ES-I3 (cell line): ENCODE measurements at regions not wholly inside any gene's neighbourhood (a gene's known extent, or its start where the extent isn't known, plus 50 kb on each side); places are given as distances from the start of the nearest gene placed in this dataset.

Experiments
- H3K36me3 ChIP-seq: 2 replicates; pipeline ENCODE4 v1.6.1; 2013; ENCODE audit warnings: mild to moderate bottlenecking, low read length, control low read depth, moderate library complexity; ENCODE audit not compliant: insufficient read depth
- H3K4me1 ChIP-seq: 2 replicates; pipeline ENCODE4 v1.6.1; 2013; ENCODE audit warnings: mild to moderate bottlenecking, control low read depth, low read length; ENCODE audit not compliant: insufficient read depth
- H3K9ac ChIP-seq: 2 replicates; pipeline ENCODE4 v1.6.1; 2013; ENCODE audit warnings: low read depth, mild to moderate bottlenecking, low read length, moderate library complexity
- H3K9me3 ChIP-seq: 2 replicates; pipeline ENCODE4 v1.6.1; 2013; ENCODE audit warnings: mild to moderate bottlenecking, low read length, moderate library complexity; ENCODE audit not compliant: control insufficient read depth, insufficient read depth

GRCh38 chr12:46492471-46493085 is 120.0 kb upstream of the SLC38A2 start:
- H3K4me1 ChIP-seq, result peaks cover 27% of the 10 kb centered on the region

DNA sequence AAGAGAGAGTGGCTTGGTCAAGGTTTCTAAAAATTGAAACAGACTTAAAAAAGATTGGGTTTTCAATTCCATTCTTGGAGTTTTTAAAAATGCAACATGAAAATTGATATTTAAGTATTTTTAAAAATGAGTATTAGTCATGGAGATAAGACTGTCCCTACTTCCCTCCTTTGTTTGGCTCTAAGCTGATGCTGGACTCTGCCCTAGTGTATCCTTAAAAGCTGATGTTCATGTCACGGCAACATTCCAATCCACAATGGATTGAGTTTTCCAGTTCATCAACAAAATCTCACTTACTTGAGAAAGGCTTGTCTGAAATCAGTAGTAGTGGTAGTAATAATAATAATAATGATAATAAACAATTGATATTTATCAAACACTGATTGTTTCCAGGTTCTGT is 119.0 kb upstream of the SLC38A2 start:
- Histone ChIP-seq H3K9ac (no peak overlapping the region), H3K9me3 (no peaks in the 10 kb centered on the region), H3K36me3 (no peaks in the 10 kb centered on the region), H3K4me1 (peaks cover 27% of the 10 kb centered on the region)

More at GRCh38 chr12:46492471-46493085, 120.0 kb upstream of the SLC38A2 start:
- H3K36me3 ChIP-seq, result no peaks in the 10 kb centered on the region
- H3K9me3 ChIP-seq, result no peaks in the 10 kb centered on the region
- H3K9ac ChIP-seq, result no peak overlapping the region

GRCh38 chr12:46490635-46491034 is 118.1 kb upstream of the SLC38A2 start:
- Histone ChIP-seq H3K36me3 (no peaks in the 10 kb centered on the region), H3K9ac (no peak overlapping the region), H3K9me3 (no peaks in the 10 kb centered on the region; the same call in 1 of the 2 replicates), H3K4me1 (peaks cover 27% of the 10 kb centered on the region)

DNA sequence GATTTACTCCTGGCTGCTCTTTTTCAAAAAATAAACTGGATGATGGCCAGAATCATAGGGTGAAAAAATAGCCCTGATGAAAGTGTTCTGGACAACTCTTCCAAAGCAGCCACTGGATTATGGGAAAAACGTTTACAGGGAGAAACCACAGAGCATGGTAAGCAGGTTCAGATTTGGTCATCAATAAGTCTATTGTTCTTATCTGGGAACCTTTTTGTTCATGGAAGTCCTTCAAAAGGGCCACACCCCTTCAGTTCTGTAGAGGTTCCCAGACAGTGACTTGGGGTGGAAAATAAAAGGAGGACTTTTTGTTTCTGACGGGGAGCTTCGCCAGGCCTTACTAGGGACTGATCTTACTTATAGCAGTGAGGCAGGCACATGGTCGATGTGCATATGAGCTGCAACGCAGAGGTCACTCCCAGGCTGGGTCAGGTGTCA is 117.4 kb upstream of the SLC38A2 start:
- Histone ChIP-seq H3K36me3 (no peaks in the 10 kb centered on the region), H3K4me1 (peaks cover 26% of the 10 kb centered on the region), H3K9me3 (no peaks in the 10 kb centered on the region; the same call in 1 of the 2 replicates), H3K9ac (no peak overlapping the region)

DNA sequence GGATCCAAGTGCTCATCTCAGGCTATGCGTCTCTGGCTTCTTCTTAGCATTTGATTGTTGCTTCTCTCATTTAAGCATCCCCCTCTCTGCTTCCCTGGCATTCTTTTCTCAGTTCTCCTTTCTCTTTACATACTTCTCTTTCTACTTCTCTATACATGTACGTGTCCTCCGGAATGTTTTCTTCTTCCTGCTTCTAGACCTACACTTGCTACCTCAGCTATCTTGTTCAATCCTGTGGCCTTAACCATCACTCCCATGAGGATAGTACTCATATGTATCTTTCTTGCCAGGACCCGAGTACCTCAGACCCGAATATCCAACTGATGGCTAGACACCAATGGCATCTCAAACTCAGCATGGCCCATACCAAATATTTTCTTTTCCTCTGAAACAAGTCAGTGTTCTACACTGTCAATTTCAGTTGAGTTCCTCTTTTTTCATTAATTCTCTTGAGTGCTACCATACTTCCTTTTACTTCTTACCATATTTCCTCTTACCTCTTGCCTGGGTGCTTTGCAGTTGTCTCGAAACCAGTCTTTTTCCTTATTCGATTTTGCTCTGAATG is 115.1 kb upstream of the SLC38A2 start:
- Histone ChIP-seq H3K9ac (no peak overlapping the region), H3K36me3 (no peaks in the 10 kb centered on the region), H3K9me3 (no peaks in the 10 kb centered on the region; the same call in 1 of the 2 replicates), H3K4me1 (peaks cover 19% of the 10 kb centered on the region)

DNA sequence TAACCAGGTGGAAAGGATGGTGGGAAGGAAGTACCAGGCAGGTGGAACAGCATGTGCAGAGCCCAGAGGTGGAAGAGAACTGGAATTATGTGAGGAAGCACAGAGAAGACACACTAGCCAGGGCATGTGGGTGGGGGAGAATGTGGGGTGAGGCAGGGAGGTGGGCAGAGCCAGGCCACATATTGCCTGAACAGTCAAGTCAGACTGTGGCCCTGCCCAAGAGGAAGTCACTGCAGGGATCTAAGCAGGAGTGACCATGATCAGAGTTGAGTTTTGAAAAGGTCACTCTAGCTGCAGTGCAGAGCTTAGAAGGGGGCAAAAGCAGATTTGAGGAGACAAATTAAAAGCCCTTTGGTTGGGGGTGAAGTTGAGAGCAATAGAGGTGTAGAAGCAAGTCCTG is 114.0 kb upstream of the SLC38A2 start:
- H3K9ac ChIP-seq, result no peak overlapping the region
- H3K36me3 ChIP-seq, result no peaks in the 10 kb centered on the region
- H3K4me1 ChIP-seq, result peaks cover 12% of the 10 kb centered on the region
- H3K9me3 ChIP-seq, result no peaks in the 10 kb centered on the region; the same call in 1 of the 2 replicates

GRCh38 chr12:46485853-46486252 is 113.3 kb upstream of the SLC38A2 start:
- Histone ChIP-seq H3K4me1 (peaks cover 12% of the 10 kb centered on the region), H3K9me3 (no peaks in the 10 kb centered on the region; the same call in 1 of the 2 replicates), H3K9ac (no peak overlapping the region), H3K36me3 (no peaks in the 10 kb centered on the region)

GRCh38 chr12:46484396-46485061 is 112.0 kb upstream of the SLC38A2 start:
- Histone ChIP-seq H3K9me3 (no peaks in the 10 kb centered on the region; the same call in 1 of the 2 replicates), H3K4me1 (peaks cover 12% of the 10 kb centered on the region), H3K9ac (no peak overlapping the region), H3K36me3 (no peaks in the 10 kb centered on the region)

- peaks cover 12% of the 10 kb centered on the region for H3K4me1 ChIP-seq
- no peak overlapping the region for H3K9ac ChIP-seq
- H3K9me3 ChIP-seq, result no peaks in the 10 kb centered on the region; the same call in 1 of the 2 replicates
- H3K36me3 ChIP-seq, result no peaks in the 10 kb centered on the region
Measured at GRCh38 chr12:46483572-46484395, 111.2 kb upstream of the SLC38A2 start.

DNA sequence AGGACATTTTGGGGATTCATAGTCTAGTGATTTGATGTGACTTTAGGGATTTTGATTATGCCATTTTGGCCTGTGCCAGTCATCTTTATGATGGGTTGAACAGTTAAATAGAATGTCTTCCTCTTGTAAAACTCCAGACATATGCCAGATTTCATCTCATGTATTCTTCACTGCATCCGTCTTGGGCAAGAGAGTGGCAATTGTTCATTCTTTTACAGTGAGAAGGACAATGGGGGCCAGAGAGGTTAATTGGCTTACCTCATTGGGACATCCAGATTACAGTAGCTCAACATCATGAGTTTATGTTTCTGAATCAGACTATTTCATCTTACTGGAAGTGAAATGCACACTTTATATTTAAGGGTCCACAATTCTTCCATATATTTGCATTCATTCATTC is 108.2 kb upstream of the SLC38A2 start:
- Histone ChIP-seq H3K9ac (no peak overlapping the region), H3K9me3 (no peaks in the 10 kb centered on the region), H3K36me3 (no peaks in the 10 kb centered on the region), H3K4me1 (peaks cover 12% of the 10 kb centered on the region)

DNA sequence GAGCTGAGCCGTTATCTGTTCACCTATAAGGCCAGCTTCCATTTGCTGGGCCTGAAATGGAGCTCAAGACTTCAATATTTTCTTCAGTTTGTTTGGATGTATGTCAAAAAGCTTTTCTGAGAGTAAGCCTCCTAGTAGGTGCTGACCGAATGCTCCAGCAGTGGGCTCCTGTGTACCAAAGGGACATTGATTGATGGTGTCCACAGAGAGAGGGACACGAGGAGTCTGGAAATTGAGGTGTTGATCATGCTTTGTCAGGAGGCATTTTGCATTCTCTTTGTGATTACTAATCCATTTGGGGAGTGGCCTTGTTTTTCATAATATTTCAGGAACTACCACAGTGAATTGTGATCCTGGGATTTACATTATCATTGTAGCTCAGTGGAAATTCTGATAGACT is 107.7 kb upstream of the SLC38A2 start:
- H3K9ac ChIP-seq, result no peak overlapping the region
- peaks cover 12% of the 10 kb centered on the region for H3K4me1 ChIP-seq
- H3K36me3 ChIP-seq, result no peaks in the 10 kb centered on the region
- H3K9me3 ChIP-seq, result no peaks in the 10 kb centered on the region

DNA sequence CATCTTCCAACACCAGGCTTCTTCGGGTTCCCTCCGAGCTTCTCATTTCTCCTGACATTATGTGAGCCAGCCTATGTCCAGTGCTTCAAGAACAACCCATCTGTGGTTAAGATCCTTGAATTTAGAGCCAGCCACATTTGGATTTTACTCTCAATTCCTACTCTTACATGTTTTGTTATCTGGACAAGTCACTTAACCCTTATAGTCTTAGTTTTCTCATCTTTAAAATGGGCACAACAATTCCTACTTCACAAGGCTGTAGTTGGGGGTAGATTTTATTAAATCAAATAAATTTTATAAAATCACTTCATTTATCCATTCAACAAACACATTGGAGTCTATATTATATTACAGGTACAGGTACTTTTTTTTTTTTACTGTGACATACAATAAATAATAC is 105.5 kb upstream of the SLC38A2 start:
- H3K9ac ChIP-seq, result no peak overlapping the region
- peaks cover 11% of the 10 kb centered on the region for H3K4me1 ChIP-seq
- H3K9me3 ChIP-seq, result no peaks in the 10 kb centered on the region
- no peaks in the 10 kb centered on the region for H3K36me3 ChIP-seq

DNA sequence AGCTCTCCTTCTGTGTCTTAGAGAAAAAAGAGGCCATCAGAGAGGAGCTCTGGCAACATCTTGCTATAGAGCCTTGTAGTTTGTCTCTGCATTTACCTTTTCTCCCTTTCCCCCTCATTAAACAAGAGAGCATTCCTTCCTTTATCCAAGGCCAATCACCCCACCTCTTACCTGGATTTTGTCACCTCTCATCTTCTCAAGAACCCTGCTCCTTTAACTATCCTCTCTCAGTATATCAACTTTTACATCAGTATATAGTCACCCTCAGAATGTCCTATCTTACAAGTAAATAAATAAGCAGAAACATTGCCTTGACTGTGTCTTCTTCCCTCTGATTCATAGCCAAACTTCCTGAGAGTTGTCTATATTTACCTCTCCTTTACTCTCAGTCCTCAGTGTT is 105.0 kb upstream of the SLC38A2 start:
- no peak overlapping the region for H3K9ac ChIP-seq
- H3K9me3 ChIP-seq, result no peaks in the 10 kb centered on the region
- H3K4me1 ChIP-seq, result peaks cover 11% of the 10 kb centered on the region; the same call in 1 of the 2 replicates
- no peaks in the 10 kb centered on the region for H3K36me3 ChIP-seq

DNA sequence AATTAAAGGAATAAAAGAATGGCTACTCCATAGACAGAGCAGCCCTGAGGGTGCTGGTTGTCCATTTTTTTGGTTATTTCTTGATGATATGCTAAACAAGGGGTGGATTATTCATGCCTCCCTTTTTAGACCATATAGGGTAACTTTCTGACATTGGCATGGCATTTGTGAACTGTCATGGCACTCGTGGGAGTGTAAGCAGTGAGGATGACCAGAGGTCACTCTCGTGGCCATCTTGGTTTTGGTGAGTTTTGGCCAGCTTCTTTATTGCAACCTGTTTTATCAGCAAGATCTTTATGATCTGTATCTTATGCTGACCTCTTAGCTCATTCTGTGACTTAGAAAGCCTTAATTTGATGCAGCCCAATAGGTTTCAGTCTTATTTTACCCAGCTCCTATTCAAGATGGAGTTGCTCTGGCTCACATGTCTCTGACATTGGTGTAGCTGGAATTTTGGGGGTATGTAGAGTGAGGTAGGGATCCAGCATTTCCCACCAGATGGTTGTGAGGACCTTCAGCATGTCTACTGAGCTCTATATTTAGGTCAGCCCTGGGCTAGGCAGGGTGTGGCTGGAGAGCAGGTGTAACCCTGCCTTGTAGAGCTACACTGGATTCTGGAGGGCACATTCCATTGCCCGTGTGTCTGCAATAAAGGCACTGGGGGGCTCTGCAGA is 103.5 kb upstream of the SLC38A2 start:
- no peaks in the 10 kb centered on the region for H3K9me3 ChIP-seq
- no peak overlapping the region for H3K9ac ChIP-seq
- peaks cover 11% of the 10 kb centered on the region; the same call in 1 of the 2 replicates for H3K4me1 ChIP-seq
- 0 out of 2 replicates have a peak, but pooled peaks cover 1% of the 10 kb centered on the region for H3K36me3 ChIP-seq
